Calu3 (cell line): ENCODE measurements at regions not wholly inside any gene's neighbourhood (a gene's known extent, or its start where the extent isn't known, plus 50 kb on each side); places are given as distances from the start of the nearest gene placed in this dataset.

Experiments
- BruUV-seq: library from RNA; stranded (reverse); fragments of 400-500 nt; replicated peaks from 2 replicates; lab custom pipeline; 2021; lab: Mats Ljungman, UMichigan
- CTCF ChIA-PET: fragments of 300-600 bp; sonication (Branson Sonifier 250); formaldehyde crosslinking; loops from one replicate; lab custom pipeline; 2022; ENCODE audit warnings: antibody characterized with exemption; lab: Charles Lee
- DNase-seq: peaks from one replicate; pipeline ENCODE4 v3.0.0; 2022
- H3K27ac Mint-ChIP-seq: one replicate; pipeline ENCODE4 v1.8.0; 2022; ENCODE audit warnings: mixed read lengths; ENCODE audit not compliant: unreplicated experiment
- H3K27me3 Mint-ChIP-seq: one replicate; pipeline ENCODE4 v1.8.0; 2022; ENCODE audit warnings: mixed read lengths; ENCODE audit not compliant: unreplicated experiment
- H3K36me3 Mint-ChIP-seq: one replicate; pipeline ENCODE4 v1.8.0; 2022; ENCODE audit warnings: mild to moderate bottlenecking, moderate library complexity, mixed read lengths; ENCODE audit not compliant: insufficient read depth, unreplicated experiment
- H3K4me1 Mint-ChIP-seq: one replicate; pipeline ENCODE4 v1.8.0; 2022; ENCODE audit warnings: mild to moderate bottlenecking, low read depth, mixed read lengths; ENCODE audit not compliant: unreplicated experiment
- H3K4me3 Mint-ChIP-seq: one replicate; pipeline ENCODE4 v1.8.0; 2022; ENCODE audit warnings: mild to moderate bottlenecking, low read depth, moderate library complexity, mixed read lengths; ENCODE audit not compliant: unreplicated experiment
- H3K9me3 Mint-ChIP-seq: one replicate; pipeline ENCODE4 v1.8.0; 2022; ENCODE audit warnings: low read depth, mixed read lengths; ENCODE audit not compliant: unreplicated experiment
- intact Hi-C: fragments of 100-400 bp; cut with micrococcal nuclease; formaldehyde crosslinking; loops from one replicate; pipeline ENCODE4 v1.10.0; 2022; ENCODE audit not compliant: unreplicated experiment
- TF ChIP-seq, protein P1 (sequence below): fragments of 200-600 bp; IDR thresholded peaks from one replicate; pipeline ENCODE4 v1.8.0; 2022; ENCODE audit warnings: antibody characterized with exemption; ENCODE audit not compliant: unreplicated experiment

DNA sequence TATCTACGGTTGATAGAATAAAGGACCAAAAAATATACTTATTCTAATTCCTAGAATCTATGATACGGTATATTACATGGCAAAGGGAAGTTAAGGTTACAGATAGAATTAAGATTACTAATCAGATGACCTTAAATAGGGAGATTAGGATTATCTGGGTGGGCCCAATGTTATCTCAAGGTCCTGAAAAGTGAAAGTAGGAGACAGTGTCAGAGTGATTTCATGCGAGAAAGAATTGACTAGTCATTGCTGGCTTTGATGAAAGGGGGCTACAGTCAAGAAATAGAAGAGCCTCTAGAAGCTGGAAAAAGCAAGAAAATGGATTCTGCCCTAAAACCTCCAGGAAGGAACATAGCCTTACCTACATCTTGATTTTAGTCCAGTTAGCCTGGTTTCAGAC, 176.9 kb upstream of the PPP1R2C start:
- DNase-seq, result no peak
- TF ChIP-seq, protein P1, sequence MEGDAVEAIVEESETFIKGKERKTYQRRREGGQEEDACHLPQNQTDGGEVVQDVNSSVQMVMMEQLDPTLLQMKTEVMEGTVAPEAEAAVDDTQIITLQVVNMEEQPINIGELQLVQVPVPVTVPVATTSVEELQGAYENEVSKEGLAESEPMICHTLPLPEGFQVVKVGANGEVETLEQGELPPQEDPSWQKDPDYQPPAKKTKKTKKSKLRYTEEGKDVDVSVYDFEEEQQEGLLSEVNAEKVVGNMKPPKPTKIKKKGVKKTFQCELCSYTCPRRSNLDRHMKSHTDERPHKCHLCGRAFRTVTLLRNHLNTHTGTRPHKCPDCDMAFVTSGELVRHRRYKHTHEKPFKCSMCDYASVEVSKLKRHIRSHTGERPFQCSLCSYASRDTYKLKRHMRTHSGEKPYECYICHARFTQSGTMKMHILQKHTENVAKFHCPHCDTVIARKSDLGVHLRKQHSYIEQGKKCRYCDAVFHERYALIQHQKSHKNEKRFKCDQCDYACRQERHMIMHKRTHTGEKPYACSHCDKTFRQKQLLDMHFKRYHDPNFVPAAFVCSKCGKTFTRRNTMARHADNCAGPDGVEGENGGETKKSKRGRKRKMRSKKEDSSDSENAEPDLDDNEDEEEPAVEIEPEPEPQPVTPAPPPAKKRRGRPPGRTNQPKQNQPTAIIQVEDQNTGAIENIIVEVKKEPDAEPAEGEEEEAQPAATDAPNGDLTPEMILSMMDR, result no peak
- H3K36me3 Mint-ChIP-seq, result no peaks in the 10 kb centered on the region
- H3K27me3 Mint-ChIP-seq, result no peaks in the 10 kb centered on the region
- CTCF ChIA-PET, result no interaction called here
- H3K9me3 Mint-ChIP-seq, result no peaks in the 10 kb centered on the region
- no peak overlapping the region for H3K27ac Mint-ChIP-seq
- no TSS peak for BruUV-seq
- no peak overlapping the region for H3K4me3 Mint-ChIP-seq
- H3K4me1 Mint-ChIP-seq, result no peaks in the 10 kb centered on the region
- intact Hi-C loops, result no loop called here

GRCh38 chrX:42955349-42955748, 177.4 kb upstream of the PPP1R2C start:
- Mint-ChIP-seq H3K36me3 (no peaks in the 10 kb centered on the region), H3K9me3 (no peaks in the 10 kb centered on the region), H3K4me1 (no peaks in the 10 kb centered on the region), H3K4me3 (no peak overlapping the region), H3K27me3 (no peaks in the 10 kb centered on the region), H3K27ac (no peak overlapping the region)
- CTCF ChIA-PET, result no interaction called here
- no peak for DNase-seq
- TF ChIP-seq, protein P1, result no peak
- intact Hi-C loops, result no loop called here
- BruUV-seq, result no TSS peak

- no peak overlapping the region for H3K27ac Mint-ChIP-seq
- H3K9me3 Mint-ChIP-seq, result no peaks in the 10 kb centered on the region
- CTCF ChIA-PET, result interaction anchor here (0.6 kb wide), 1 partner anchor 1260 kb away, joined by 3 read pairs; no protein-coding TSS in a partner anchor
- H3K27me3 Mint-ChIP-seq, result no peaks in the 10 kb centered on the region
- intact Hi-C loops, result no loop called here
- TF ChIP-seq, protein P1, result no peak
- DNase-seq, result no peak
- H3K4me3 Mint-ChIP-seq, result no peak overlapping the region
- H3K36me3 Mint-ChIP-seq, result no peaks in the 10 kb centered on the region
- no peaks in the 10 kb centered on the region for H3K4me1 Mint-ChIP-seq
- BruUV-seq, result no TSS peak
These were observed 189.8 kb upstream of the PPP1R2C start for GRCh38 chrX:42967681-42968300.

GRCh38 chrX:42973321-42973720, 195.4 kb upstream of the PPP1R2C start:
- Mint-ChIP-seq H3K9me3 (no peaks in the 10 kb centered on the region), H3K4me3 (no peak overlapping the region), H3K4me1 (no peaks in the 10 kb centered on the region), H3K36me3 (no peaks in the 10 kb centered on the region), H3K27ac (no peak overlapping the region), H3K27me3 (no peaks in the 10 kb centered on the region)
- CTCF ChIA-PET, result no interaction called here
- no peak for DNase-seq
- BruUV-seq, result no TSS peak
- TF ChIP-seq, protein P1, result no peak
- intact Hi-C loops, result no loop called here
